ENCODE measurements at regions not wholly inside any gene's neighbourhood (a gene's known extent, or its start where the extent isn't known, plus 50 kb on each side); places are given as distances from the start of the nearest gene placed in this dataset.
A peak's percentile ranks its signal among the peaks of the same experiment; 100 is the strongest.
"Not testable (repeated sequence)": the region's sequence is repeated elsewhere in the genome, so short reads cannot be mapped to it uniquely, and the experiment has no call there.

DNA sequence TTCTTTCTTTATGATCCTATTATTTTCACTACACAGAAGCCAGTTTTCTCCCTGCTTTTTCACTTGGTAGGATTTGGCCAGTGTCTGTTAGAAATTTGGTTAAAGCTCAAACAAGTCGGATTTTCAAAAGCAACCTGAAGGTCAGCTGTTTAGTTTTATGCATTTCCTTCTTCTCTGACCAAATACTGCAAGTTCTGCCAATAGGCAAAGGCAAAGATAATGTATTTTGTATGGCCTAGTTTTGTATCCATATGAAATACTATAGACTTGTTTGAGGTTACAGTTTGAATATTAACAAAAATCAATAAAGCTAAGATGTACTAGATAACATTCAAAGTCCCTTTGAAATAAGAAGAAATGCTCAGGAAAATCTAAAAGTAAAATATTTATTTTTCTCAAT is 439.4 kb downstream of the TRIML1 start:
- no peak for DNase-seq

GRCh38 chr4:188596021-188596420 is 456.8 kb downstream of the TRIML1 start:
- no peak for DNase-seq

DNA sequence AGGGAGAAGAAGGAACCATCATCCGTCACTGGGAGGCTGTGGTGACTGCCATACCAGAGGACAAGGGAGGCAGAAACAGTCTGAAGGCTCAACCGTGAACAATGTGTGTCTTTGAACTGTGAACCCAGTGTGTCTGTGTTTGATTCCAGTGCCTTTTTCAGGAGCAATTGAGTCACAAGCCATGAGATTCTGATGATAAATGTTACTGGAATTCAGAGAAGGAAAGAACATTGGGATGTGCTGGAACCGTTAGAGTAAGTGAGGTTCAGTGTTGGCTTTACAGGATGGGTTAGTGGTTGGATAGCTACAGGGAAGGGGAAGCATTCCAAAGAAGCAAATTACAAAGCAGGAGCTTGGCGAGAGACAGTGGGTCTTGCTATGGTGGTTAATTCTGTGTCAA is 464.4 kb downstream of the TRIML1 start:
- no peak for DNase-seq

DNA sequence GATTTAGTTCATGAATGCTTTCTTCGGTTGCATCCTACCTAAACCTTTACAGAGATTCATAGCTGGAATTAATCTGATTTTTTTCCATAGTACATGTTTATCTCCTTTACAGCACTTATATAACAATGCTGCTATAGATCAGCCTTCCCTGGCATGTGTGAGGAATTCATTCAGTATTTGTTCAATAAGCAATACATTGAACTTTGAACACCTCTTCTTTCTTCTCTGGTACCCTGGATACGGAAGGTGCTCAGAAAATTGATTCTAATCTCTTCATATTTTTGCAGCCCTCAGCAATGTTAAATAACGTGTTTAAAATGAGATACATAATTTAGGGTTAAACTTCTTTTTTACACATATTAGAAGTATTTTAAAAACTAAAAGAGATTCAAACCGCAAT is 467.4 kb downstream of the TRIML1 start:
- DNase-seq: no peak

DNA sequence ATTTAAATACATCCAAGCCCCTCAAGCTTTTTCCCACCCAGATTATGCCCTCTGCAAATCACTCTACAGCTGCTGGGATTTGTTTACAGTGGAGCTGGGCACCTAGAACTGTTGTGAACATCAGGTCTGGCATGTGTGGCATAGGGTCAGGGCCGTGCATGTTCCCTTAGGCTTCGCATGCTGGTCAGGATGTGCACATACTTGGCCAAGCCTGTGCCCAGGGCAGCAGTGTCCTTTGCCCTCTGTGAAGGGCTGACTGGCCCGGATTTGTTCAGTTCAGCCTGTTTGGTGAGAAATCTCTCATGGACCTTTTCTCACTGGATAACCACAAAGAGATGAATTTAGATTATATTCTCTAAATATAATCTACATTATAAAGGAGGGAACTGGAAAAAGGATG is 471.9 kb downstream of the TRIML1 start:
- DNase-seq: no peak

GRCh38 chr4:188612659-188613058 is 473.4 kb downstream of the TRIML1 start:
- DNase-seq: peak; percentile 82

DNA sequence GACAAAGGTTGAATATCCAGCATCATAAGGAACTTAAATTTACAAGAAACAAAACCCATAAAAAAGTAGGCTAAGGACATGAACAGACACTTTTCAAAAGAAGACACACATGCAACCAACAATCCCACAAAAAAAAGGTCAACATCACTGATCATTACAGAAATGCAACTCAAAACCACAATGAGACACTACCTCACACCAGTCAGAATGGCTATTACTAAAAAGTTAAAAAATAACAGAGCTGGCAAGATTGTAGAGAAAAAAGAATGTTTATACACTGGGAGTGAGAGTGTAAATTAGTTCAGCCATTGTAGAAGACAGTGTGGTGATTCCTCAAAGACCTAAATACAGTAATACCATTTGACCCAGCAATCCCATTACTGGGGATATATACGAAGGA is 474.7 kb downstream of the TRIML1 start:
- no peak for DNase-seq

GRCh38 chr4:188619456-188620149 is 480.4 kb downstream of the TRIML1 start:
- no peak for DNase-seq

DNA sequence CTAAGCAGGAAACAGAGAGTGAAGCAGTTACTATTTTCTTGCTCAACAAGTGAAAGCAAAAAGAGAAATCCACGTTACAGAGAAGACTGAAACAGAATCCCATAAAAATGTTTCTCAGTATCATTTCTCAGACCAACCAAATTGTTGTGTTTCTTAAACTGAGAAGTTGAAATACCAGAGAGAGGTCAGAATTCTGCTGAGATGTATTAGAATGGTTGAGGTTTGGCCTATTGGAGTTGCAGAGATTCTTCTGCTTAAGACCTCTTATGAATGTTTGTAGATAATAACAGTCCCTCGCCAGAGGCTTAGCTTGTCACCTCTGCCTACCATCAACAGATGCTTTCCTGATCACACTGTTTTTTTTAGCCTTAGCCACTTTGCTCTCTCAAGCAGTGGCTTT is 481.4 kb downstream of the TRIML1 start:
- DNase-seq: no peak

DNA sequence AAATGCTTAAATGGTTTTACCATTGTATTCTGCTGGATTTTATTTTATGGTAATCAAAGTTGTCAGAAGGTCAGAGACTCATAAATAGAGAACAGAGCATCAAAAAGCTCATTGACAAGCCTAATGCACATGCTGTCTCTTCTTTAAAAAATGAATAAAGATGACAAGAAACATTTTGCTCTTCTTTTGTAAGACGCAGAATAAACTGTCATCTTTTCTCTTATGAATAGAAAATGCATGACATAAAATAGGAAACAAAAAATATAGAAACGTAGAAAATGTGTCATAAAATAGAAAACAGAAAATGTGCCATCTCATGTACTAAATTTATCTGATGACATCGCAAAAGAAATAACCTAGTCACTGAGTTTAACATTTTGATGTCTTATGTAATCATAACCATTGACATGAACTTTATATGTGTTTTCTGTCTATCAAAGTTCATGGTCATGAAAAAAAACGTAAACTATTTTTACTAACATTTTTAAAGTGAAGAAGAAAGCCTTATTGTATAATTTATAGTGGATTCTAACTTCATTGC is 484.1 kb downstream of the TRIML1 start:
- DNase-seq: no peak

GRCh38 chr4:188624370-188624769 is 485.1 kb downstream of the TRIML1 start:
- DNase-seq: no peak

DNA sequence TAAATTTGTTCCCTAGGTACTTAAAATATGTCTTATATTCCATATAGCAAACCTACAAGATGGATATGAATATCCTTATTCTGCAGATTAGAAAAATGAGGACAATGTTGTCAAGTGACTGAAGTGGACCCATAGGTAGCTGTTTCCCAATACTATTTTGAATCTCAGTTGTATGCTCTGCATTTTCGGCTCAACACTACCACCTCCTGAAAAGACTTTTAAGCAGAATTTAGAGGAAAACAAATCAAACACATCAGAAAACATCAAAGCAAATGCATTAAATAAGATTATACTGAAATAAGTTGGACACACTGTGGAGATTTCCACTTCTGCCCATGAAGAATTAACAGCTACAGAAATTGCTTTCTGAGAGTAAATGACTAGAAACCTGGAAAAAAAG is 488.7 kb downstream of the TRIML1 start:
- no peak for DNase-seq

DNA sequence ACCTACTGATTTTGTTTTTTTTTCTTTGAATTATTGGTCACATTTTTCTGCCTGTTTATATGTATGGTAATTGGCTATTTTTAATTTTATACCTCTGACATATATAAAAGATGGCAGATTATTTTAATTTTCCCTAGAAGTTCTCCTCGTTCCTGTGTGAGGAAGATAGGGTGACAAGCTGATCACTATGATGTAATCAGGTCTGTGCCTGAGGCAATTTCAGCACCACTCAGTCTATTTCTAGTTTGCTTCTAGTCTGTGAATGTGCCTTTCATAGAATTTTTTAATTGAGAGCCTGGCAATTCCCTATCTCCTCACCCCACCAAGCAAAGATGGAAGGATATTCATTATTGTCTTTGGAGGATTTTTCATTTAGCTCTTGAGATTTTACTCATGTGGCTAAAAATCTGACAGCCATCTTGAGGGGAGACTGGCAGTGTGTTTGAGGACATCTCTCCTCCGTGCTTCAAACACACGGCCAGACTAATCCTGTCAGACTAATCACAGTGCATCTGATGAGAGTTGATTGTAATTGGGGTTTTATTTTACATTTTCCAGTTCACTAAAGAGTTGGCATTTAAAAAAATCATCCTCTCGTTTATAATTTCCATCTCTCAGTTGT is 500.3 kb downstream of the TRIML1 start:
- no peak for DNase-seq

GRCh38 chr4:188647820-188648370 is 508.7 kb downstream of the TRIML1 start:
- DNase-seq: no peak

GRCh38 chr4:188649635-188650034 is 510.4 kb downstream of the TRIML1 start:
- DNase-seq: no peak

DNA sequence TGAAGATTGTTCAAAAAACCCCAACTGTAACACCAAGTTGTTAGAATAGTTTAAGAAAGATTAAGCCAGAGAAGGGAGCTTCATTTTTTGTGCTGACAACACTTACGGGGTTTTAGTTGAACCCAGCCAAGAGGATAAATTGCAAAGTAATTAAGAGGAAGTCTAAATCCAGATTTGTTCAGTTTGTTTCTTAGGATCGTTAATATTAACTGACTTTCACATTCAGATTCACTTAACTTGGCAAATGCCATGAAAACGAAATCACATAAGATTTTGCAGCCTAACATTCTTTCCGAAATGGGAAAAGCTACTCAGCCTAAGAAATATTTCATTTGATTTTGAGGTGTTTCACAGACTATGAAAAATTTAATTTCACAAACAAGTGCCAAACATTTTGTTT is 511.3 kb downstream of the TRIML1 start:
- no peak for DNase-seq

DNA sequence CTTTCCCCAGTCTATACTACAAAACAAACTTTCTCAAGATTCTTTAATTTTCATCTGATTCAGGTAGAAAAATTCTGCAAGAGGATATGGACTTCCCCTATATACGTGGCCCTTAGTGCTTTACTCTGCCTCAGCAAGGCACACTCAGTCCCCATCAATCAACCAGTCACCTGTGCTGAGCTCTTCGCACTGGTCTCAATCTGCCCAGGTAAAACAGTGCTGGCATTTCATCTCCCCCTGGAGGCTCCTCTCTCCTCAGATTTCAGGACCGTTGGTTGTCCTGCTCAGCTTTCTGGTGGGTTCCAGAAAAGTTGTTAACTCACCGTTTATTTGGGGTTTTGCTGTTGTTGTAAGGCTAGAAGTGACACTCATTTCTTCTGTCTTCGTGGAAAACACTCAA is 518.1 kb downstream of the TRIML1 start:
- DNase-seq: no peak

- DNase-seq: no peak
These were observed 519.8 kb downstream of the TRIML1 start for GRCh38 chr4:188658958-188659522.

DNA sequence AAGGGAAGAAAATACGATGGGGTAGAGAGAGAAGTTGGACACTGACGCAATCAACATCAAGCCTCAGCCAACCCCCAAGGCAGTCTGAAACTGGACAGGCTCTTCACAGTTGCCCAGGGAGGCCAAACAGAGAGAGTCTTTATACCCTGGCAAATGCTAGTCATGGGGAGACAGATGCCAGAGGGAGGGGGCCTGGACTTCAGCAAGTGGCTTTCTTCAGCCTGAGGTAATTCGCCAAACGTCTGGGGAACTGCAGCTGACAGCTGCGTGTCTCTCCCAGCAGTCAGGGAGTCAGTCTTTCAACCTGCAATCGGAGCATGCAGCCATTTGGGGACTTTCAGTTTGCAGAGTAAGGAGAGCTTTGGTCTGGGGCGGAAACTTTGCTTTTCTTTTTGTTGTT is 521.6 kb downstream of the TRIML1 start:
- no peak for DNase-seq

GRCh38 chr4:188661502-188661901 is 522.3 kb downstream of the TRIML1 start:
- DNase-seq: no peak

DNA sequence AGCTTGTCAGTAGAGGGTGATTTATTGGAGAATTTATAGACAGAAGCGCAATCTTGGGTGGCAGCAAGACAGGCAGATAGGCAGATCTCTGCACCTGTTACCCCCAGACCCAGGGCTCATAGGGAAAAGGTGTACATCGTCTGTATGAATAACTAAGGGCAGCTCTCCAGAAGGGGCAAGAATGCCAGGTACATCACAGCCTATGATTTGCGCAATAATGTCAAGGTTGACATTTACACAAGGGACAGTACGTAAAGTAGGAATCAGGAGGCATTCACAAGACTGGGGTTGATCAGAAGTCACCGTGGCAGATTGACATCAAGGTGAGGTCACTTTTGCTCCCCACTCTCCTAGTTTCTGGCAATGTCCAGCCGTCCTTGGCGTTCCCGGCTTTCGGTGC is 524.1 kb downstream of the TRIML1 start:
- no peak for DNase-seq

DNA sequence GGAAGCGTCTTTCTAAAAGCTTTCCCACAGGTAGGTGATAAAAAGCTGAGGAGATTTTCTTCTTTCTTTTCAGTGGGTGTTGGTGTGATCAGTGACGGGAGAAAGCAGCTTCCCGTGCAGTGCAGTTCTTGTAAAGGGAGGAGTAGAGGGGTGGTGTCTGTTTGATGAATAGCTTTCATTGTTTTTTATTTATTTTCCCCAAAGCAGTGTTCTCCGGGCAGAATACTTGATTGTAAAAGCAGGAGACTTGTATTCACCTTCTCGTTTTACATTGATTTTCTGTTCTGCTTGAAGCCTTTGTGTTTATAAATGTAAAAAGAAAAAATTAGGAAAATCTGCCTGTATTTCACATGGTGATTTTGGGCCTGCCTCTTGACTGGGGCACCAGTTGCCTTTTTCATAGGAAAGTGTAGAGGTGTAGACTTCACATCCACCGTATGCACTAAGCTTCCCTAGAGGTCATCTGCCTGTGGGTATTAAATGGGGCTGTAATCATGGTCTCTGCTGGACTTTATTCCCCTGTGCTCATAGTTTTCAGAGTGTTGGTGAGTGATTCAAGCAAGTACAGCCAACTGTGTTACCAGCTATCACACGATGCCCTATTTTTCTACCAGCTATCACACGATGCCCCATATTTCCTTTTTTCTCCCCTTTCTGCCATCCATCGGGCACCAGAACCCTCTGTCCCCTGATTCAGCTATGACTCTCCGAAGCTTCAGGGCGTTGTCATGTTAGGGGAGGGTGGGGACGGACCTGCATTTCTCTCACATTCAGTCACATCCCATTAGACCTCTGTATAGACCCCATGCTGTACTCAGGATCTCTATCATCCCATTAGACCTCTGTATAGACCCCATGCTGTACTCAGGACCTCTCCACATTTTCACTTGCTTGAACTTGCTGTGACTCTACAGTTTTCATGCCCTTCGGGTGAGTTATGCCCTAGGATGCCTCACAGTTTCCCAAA is 526.5 kb downstream of the TRIML1 start:
- DNase-seq: no peak

DNA sequence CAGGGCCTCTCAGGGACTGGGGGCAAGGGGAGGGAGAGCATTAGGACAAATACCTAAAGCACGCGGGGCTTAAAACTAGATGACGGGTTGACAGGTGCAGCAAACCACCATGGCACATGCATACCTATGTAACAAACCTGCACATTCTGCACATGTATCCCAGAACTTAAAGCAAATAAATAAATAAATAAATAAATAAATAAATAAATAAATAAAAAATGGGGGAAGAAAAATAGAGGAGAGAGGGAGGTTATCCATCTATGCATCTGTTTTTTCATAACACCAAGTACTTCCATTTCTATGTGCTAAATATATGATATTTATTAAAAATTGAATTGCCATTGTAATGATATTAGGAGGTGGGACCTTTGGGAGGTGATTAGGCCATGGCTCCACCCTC is 539.5 kb downstream of the TRIML1 start:
- not testable (repeated sequence) for DNase-seq

All from MV-4-11 (cell line).